ENCODE measurements at regions not wholly inside any gene's neighbourhood (a gene's known extent, or its start where the extent isn't known, plus 50 kb on each side); places are given as distances from the start of the nearest gene placed in this dataset.

- TF ChIP-seq GATA3 (IDR thresholded peaks at IDR 0.05; ENCODE audit: low read depth, low read length): no peak
- no peak for TF ChIP-seq GATA2 (IDR thresholded peaks at IDR 0.05; ENCODE audit: low read depth, low read length)
These were observed 82.7 kb downstream of the NOC3L start for GRCh38 chr10:94279835-94280709.

All from SH-SY5Y (cell line).